B cell (primary cell): ENCODE measurements at regions not wholly inside any gene's neighbourhood (a gene's known extent, or its start where the extent isn't known, plus 50 kb on each side); places are given as distances from the start of the nearest gene placed in this dataset.

Source experiments
- CTCF ChIP-seq: fragments of 200-600 bp; IDR thresholded peaks from one replicate; pipeline ENCODE4 v1.8.0; 2022; ENCODE audit warnings: antibody characterized with exemption, mild to moderate bottlenecking
- EZH2 ChIP-seq: IDR thresholded peaks from 2 replicates; pipeline ENCODE4 v1.6.1; 2012; ENCODE audit warnings: borderline replicate concordance, low read depth, mild to moderate bottlenecking, moderate library complexity, low read length; ENCODE audit not compliant: insufficient read depth, poor library complexity, severe bottlenecking

- no peak for TF ChIP-seq CTCF
- no peak for TF ChIP-seq EZH2
Measured at GRCh38 chrX:3968749-3969148, 255.3 kb upstream of the PRKX start.
